HCT116 (cell line): ENCODE measurements at regions not wholly inside any gene's neighbourhood (a gene's known extent, or its start where the extent isn't known, plus 50 kb on each side); places are given as distances from the start of the nearest gene placed in this dataset.

Experiments used
- ATAC-seq: fragments of 200-7000 bp; cut with Tn5 transposase; 2 replicates; pipeline ENCODE4 v1.9.1; 2020; ENCODE audit warnings: mild to moderate bottlenecking, moderate library complexity
- BruUV-seq: library from RNA; stranded (reverse); fragments of 400-500 nt; replicated peaks from 2 replicates; lab custom pipeline; 2021; lab: Mats Ljungman, UMichigan
- CTCF ChIA-PET: fragments of 300-600 bp; sonication (Branson Sonifier 250); formaldehyde crosslinking; loops from one replicate; lab custom pipeline; 2021; ENCODE audit warnings: antibody characterized with exemption; lab: Charles Lee
- POLR2A ChIA-PET: fragments of 300-600, 350-600 bp; sonication (Branson Sonifier 250); formaldehyde crosslinking; loops from one replicate; lab custom pipeline; 2021; ENCODE audit warnings: antibody characterized with exemption; lab: Charles Lee
- RAD21 ChIA-PET, 2 experiments: fragments of 300-600 bp; sonication (Branson Sonifier 250); formaldehyde crosslinking; loops; one replicate each; lab custom pipeline; 2023; ENCODE audit warnings: low total read pairs in 2 of 2; ENCODE audit not compliant: uncharacterized antibody in 2 of 2, unreplicated experiment in 2 of 2, low non-redundant PET in 1 of 2; lab: Charles Lee
- DNase-seq: peaks from one replicate; pipeline ENCODE4 v3.0.0-alpha.2; 2010; ENCODE audit warnings: low read depth, low spot score
- H2AFZ ChIP-seq: fragments of 200-600 bp; shearing (Covaris generic), sonication (generic); 2 replicates; pipeline ENCODE4 v1.6.1; 2017; ENCODE audit warnings: low read depth, mixed run types, mixed read lengths, antibody characterized with exemption, low read length; ENCODE audit not compliant: poor library complexity, severe bottlenecking
- H3K27ac ChIP-seq: 2 replicates; pipeline ENCODE4 v1.5.1; 2012; ENCODE audit warnings: low read depth, low read length
- H3K27me3 ChIP-seq: fragments of 200-600 bp; sonication (generic); 2 replicates; pipeline ENCODE4 v1.6.1; 2016; ENCODE audit warnings: mixed run types, low read length, mixed read lengths; ENCODE audit not compliant: insufficient read depth
- H3K36me3 ChIP-seq, 2 experiments: fragments of 200-500 bp in 1 of 2; fragments of 200-600 bp in 1 of 2; sonication (Bioruptor generic) in 1 of 2; sonication (generic) in 1 of 2; 2 replicates each; pipeline versions ENCODE4 v1.5.1 to v1.6.1; 2014 to 2016; ENCODE audit warnings: low read length in 2 of 2, inconsistent platforms in 1 of 2, mixed read lengths in 1 of 2, mixed run types in 1 of 2; ENCODE audit not compliant: insufficient read depth in 2 of 2, control insufficient read depth in 1 of 2
- H3K4me1 ChIP-seq, 2 experiments: fragments of 200-600 bp in 1 of 2; sonication (generic) in 1 of 2; 2 replicates each; pipeline versions ENCODE4 v1.5.1 to v1.6.1; 2012 to 2017; ENCODE audit warnings: low read length in 2 of 2, inconsistent platforms in 1 of 2, mild to moderate bottlenecking in 1 of 2, mixed read lengths in 1 of 2, mixed run types in 1 of 2, moderate library complexity in 1 of 2; ENCODE audit not compliant: insufficient read depth in 2 of 2, control insufficient read depth in 1 of 2
- H3K4me2 ChIP-seq: fragments of 200-600 bp; sonication (generic); 2 replicates; pipeline ENCODE4 v1.6.1; 2017; ENCODE audit warnings: mixed run types, low read length, mixed read lengths
- H3K4me3 ChIP-seq, 2 experiments: fragments of 200-600 bp in 1 of 2; sonication (generic) in 1 of 2; replicated peaks in 1 of 2; 2 replicates each; pipeline ENCODE4 v1.5.1; 2011 to 2016; ENCODE audit warnings: low read length in 2 of 2, control low read depth in 1 of 2, low read depth in 1 of 2, mild to moderate bottlenecking in 1 of 2, mixed read lengths in 1 of 2, mixed run types in 1 of 2
- H3K79me2 ChIP-seq: fragments of 200-600 bp; sonication (generic); 2 replicates; pipeline ENCODE4 v1.6.1; 2017; ENCODE audit warnings: mild to moderate bottlenecking, mixed run types, low read length, moderate library complexity, mixed read lengths; ENCODE audit not compliant: insufficient read depth
- H3K9ac ChIP-seq: fragments of 200-600 bp; sonication (generic); 2 replicates; pipeline ENCODE4 v1.6.1; 2016; ENCODE audit warnings: low read length, mixed read lengths
- H3K9me2 ChIP-seq: fragments of 200-600 bp; sonication (generic), shearing (Covaris generic); 2 replicates; pipeline ENCODE4 v1.6.1; 2017; ENCODE audit warnings: mixed run types, mild to moderate bottlenecking, moderate library complexity; ENCODE audit not compliant: insufficient read depth
- H3K9me3 ChIP-seq, 2 experiments: fragments of 200-500 bp in 1 of 2; fragments of 200-600 bp in 1 of 2; sonication (Bioruptor generic) in 1 of 2; sonication (generic) in 1 of 2; 2 replicates each; pipeline ENCODE4 v1.6.1; 2014 to 2017; ENCODE audit warnings: low read length in 2 of 2, mixed read lengths in 2 of 2, inconsistent platforms in 1 of 2, low read depth in 1 of 2, mild to moderate bottlenecking in 1 of 2, mixed run types in 1 of 2, moderate library complexity in 1 of 2; ENCODE audit not compliant: control insufficient read depth in 1 of 2, insufficient read depth in 1 of 2
- H4K20me1 ChIP-seq: fragments of 200-600 bp; sonication (generic), shearing (Covaris generic); 2 replicates; pipeline ENCODE4 v1.6.1; 2017; ENCODE audit warnings: mixed run types, mild to moderate bottlenecking, moderate library complexity; ENCODE audit not compliant: insufficient read depth
- ATF3 ChIP-seq: IDR thresholded peaks from 2 replicates; pipeline ENCODE4 v1.6.1; 2012
- EZH2 ChIP-seq: fragments of 200-600 bp; sonication (generic); IDR thresholded peaks from 2 replicates; pipeline ENCODE4 v1.6.1; 2017; ENCODE audit warnings: antibody characterized with exemption, mixed run types
- JUND ChIP-seq: IDR thresholded peaks from 2 replicates; pipeline ENCODE4 v1.6.1; 2012
- intact Hi-C: fragments of 100-400 bp; cut with micrococcal nuclease; formaldehyde crosslinking; loops from 2 replicates; pipeline ENCODE4 v1.10.0; 2022
- TF ChIP-seq, protein P1 (sequence below): IDR thresholded peaks from 2 replicates; pipeline ENCODE4 v1.6.1; 2012; ENCODE audit warnings: low read depth

GRCh38 chr1:213333121-213333520 lies 282.1 kb downstream of the RPS6KC1 start:
- H3K27me3 ChIP-seq, result no peaks in the 10 kb centered on the region
- RAD21 ChIA-PET, result no interaction called here
- no TSS peak for BruUV-seq

More at GRCh38 chr1:213333121-213333520, 282.1 kb downstream of the RPS6KC1 start:
- no peaks in the 10 kb centered on the region for H3K36me3 ChIP-seq
- H3K27ac ChIP-seq, result no peak overlapping the region
- no peaks in the 10 kb centered on the region for H3K79me2 ChIP-seq
- H2AFZ ChIP-seq, result no peak overlapping the region
- H3K9me2 ChIP-seq, result no peaks in the 10 kb centered on the region
- no peak overlapping the region for H3K4me3 ChIP-seq
- no peak for ATAC-seq
- TF ChIP-seq JUND (no peak), EZH2 (no peak), ATF3 (no peak)
- TF ChIP-seq, protein P1, sequence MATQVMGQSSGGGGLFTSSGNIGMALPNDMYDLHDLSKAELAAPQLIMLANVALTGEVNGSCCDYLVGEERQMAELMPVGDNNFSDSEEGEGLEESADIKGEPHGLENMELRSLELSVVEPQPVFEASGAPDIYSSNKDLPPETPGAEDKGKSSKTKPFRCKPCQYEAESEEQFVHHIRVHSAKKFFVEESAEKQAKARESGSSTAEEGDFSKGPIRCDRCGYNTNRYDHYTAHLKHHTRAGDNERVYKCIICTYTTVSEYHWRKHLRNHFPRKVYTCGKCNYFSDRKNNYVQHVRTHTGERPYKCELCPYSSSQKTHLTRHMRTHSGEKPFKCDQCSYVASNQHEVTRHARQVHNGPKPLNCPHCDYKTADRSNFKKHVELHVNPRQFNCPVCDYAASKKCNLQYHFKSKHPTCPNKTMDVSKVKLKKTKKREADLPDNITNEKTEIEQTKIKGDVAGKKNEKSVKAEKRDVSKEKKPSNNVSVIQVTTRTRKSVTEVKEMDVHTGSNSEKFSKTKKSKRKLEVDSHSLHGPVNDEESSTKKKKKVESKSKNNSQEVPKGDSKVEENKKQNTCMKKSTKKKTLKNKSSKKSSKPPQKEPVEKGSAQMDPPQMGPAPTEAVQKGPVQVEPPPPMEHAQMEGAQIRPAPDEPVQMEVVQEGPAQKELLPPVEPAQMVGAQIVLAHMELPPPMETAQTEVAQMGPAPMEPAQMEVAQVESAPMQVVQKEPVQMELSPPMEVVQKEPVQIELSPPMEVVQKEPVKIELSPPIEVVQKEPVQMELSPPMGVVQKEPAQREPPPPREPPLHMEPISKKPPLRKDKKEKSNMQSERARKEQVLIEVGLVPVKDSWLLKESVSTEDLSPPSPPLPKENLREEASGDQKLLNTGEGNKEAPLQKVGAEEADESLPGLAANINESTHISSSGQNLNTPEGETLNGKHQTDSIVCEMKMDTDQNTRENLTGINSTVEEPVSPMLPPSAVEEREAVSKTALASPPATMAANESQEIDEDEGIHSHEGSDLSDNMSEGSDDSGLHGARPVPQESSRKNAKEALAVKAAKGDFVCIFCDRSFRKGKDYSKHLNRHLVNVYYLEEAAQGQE, result no peak
- TF ChIP-seq, all 23 proteins: peak for 0
- no peak for DNase-seq
- no peak overlapping the region for H3K4me2 ChIP-seq
- H4K20me1 ChIP-seq, result no peaks in the 10 kb centered on the region
- no peak overlapping the region for H3K9ac ChIP-seq
- no peaks in the 10 kb centered on the region for H3K9me3 ChIP-seq
- ChIA-PET CTCF (no interaction called here), POLR2A (no interaction called here)
- intact Hi-C loops, result no loop called here
- no peaks in the 10 kb centered on the region for H3K4me1 ChIP-seq
